ENCODE measurements at regions not wholly inside any gene's neighbourhood (a gene's known extent, or its start where the extent isn't known, plus 50 kb on each side); places are given as distances from the start of the nearest gene placed in this dataset.

DNA sequence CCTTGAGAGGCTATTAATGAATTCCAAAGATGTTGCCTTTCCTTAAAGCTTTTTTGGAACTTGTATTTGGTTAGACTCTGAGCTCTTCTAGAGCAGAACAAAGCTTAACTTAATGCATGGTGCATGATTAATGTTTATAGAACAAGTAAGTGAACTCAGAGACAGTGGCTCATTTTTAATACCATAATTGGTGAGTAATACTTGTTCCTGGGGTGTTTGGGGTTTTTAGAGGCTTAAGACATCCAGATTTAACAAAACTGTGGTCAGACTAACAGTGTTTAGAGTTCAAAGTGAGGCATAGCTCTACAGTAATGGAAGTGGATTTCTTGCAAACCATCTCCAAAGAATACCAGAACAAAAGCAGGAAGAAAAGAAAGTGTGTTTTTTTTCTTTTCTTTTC, 73.7 kb upstream of the CTSC start:
- TF ChIP-seq CTCF (IDR thresholded peaks at IDR 0.05) (no peak), POLR2AphosphoS5 (IDR thresholded peaks at IDR 0.05) (no peak), POLR2A (IDR thresholded peaks at IDR 0.05) (no peak)

Measured in gastroesophageal sphincter (tissue), 3 donors.